GM19238 (cell line): ENCODE measurements at regions not wholly inside any gene's neighbourhood (a gene's known extent, or its start where the extent isn't known, plus 50 kb on each side); places are given as distances from the start of the nearest gene placed in this dataset.

Source experiments
- DNase-seq: peaks from one replicate; pipeline ENCODE4 v3.0.0; 2011; ENCODE audit warnings: low spot score; ENCODE audit not compliant: insufficient read length

DNA sequence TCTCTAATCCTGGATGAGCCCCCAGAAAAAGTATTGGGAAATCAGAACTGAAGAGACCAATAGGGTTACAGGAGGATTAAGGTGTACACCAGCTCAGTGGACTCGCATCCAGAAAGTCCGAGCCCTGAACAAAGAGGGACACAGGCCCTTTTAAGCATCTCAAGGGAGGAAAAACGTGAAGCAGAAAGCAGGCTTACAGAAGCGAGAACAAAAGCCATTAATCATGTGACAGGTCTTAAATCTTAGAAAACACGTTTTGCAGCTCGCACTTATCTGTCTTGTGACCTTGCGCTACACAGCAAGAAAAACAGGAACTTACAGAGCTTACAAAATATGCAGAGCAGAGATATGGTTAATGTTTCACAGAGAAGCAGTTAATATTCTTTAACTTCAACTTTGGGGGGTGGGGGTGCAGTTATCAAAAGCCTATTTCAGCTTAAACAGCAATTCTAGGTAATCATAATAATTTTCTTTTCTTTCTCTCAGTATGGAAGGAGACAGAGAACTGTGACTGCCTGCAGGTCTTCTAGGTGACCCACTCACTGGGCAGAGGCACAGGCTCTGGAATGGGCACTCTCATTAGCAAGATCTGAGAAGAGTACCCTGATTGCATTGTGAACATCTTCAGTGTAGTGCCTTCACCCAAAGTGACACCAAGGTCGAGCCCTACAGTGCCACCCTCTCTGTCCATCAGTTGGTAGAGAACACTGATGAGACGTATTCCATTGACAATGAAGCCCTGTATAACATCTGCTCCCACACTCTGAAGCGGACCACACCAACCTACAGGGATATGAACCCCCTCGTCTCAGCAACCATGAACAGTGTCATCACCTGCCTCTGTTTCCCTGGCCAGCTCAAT lies 65.0 kb upstream of the MOCS1 start:
- DNase-seq = no peak

DNA sequence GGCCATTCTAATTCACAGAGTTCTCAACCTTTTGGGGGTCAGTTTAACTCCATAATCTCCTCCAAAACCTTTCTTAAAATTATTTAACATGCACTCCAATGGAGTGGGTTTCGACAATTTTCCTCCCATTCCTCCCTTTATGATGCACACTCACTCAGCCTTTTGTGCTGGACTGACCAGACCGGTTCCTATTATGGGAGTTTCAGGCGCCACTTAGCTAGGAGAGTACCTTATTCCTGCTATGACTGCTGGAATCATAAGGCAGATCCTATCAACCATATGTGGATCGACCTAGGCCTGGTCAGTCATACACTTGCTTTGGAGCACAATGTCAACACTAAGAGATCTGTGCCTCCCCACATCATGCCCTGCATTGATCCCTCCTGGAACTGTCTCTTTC lies 63.9 kb upstream of the MOCS1 start:
- no peak for DNase-seq

DNA sequence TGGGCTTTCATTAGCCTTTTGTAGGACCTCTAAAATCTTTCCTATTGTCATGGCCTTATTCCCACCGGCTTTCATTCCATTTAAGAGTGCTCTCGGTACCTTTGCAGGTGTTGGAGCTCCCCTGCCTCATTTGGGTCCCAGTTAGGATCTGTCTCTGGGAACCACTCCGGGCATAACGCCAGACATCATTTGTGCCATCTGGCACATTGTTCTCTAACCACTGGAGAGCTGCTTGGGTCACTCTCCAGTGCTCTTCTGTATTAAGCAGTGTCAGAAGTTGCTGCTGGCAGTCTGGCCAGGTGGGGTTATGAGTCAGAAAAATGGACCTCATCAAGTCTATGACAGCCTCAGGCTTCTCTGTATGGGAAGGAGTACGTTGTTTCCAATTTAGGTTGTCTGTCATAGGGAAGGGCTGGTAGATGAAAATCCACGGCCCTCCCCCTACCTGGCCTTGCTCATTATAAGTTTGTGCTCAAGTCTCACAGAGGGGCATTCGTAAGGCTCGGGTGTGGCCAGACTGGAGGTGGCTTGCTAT lies 62.9 kb upstream of the MOCS1 start:
- no peak for DNase-seq

DNA sequence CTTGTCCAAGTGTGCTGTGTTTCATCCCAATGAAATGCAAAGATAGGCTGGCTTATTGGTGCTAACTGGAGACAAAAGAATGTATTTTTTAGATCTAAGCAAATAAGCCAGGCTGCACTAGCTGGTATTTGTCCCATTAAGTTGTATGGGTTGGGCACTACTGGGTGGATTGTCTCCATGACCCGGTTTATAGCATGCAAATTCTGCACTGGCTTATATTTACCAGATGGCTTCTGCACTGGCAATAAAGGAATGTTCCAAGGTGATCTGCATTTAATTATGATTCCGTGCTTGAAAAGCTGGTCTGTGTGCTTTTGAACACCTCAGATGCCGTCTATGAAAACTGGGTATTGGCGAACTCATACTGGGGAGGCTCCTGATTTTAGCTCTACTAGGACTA lies 61.4 kb upstream of the MOCS1 start:
- DNase-seq = no peak

DNA sequence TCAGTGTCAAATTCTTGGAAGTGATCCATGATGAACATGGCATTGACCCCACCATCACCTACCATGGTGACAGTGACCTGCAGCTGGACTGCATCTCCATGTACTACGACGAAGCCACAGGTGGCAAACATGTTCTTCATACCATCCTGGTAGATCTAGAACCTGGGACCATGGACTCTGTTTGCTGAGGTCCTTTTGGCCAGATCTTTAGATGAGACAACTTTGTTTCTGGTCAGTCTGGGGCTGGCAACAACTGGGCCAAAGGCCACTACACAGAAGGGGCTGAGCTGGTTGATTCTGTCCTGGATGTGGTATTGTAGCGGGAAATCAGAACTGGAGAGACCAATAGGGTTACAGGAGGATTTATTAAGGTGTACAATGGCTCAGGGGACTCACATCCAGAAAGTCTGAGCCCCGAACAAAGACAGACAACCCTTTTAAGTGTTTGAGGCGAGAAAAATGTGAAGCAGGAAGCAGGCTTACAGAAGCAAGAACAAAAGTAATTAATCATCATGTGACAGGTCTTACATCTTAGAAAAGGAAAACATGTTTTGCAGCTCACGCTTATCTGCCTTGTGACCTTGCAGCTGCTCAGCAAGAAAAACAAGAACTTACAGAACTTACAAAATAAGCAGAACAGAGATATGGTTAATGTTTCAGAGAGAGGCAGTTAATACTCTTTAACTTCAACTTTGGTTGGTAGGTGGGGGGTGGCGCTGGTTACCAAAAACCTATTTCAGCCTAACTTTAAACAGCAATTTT lies 58.8 kb upstream of the MOCS1 start:
- no peak for DNase-seq
